ENCODE measurements at regions not wholly inside any gene's neighbourhood (a gene's known extent, or its start where the extent isn't known, plus 50 kb on each side); places are given as distances from the start of the nearest gene placed in this dataset.

DNA sequence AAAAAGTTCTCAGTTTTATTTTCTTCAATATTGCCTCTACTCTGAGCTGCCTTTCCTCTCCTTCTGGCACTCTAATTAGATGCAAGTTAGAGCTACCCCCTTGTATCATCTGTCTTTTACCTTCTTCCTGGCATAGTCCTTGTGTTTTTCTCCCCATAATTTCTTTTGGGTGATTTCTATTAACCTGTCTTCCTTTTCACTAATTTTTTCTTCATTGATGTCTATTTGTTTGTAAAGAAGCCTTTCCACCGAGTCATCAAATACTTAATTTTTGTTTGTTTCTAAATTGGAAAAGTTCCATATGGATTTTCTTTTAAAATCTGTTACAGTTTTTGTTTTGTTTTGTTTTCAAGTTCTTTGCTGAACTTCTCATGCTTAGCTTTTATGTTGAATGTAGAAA lies 558.1 kb downstream of the TBC1D22A start:
- TF ChIP-seq POLR2AphosphoS5 (IDR thresholded peaks at IDR 0.05; ENCODE audit: low read depth, low read length) (no peak), SPI1 (IDR thresholded peaks at IDR 0.05; ENCODE audit: low read depth, low read length) (no peak), POLR2A (IDR thresholded peaks at IDR 0.05; ENCODE audit: low read depth, low read length) (no peak)

Data from GM12891 (cell line).